ENCODE measurements at regions not wholly inside any gene's neighbourhood (a gene's known extent, or its start where the extent isn't known, plus 50 kb on each side); places are given as distances from the start of the nearest gene placed in this dataset.
"Not testable (repeated sequence)": the region's sequence is repeated elsewhere in the genome, so short reads cannot be mapped to it uniquely, and the experiment has no call there.

DNA sequence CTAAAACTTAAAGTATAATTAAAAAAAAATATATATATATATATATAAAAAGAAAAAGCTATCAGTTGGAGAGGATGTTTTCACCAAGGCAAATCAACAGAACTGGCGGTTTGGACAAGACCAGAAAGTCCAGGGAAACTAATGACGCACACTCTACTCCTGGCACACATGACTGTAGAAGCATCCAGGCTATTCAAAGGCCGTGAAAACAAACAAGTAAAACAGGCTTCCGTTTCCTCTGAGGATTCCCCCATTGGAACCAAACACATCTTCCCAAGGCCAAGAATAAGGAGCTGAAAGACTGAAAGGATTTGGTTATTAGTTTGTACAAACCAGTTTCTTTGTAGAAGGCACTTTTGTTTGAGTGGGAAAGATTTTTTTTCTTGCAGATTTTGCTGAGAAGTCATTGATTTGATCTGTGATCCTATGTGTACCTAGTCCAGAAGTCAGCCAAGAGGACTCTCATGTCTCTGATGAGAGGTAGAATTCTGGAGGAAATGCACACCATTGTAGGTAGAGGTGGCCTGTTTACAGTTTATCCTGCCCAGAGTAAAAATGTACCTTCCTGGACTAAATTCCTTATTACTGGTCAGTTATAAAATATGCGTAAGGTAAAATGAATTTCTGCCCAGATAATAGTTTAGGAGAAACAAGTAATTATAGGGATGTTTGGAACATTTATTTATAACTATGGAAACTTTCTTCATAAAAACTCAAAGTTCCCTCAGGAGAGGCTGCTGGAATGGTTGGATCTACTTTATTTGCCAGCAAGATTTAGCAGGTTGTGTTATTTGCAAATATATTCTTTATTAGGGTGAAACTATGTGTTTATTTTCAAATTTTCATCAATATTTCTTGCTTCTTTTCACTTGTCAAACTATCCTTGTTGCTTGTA is 66.5 kb downstream of the DMP1 start:
- no peak overlapping the region for H3K4me3 ChIP-seq (ENCODE audit: low read depth, low read length)
- peak; percentile 41 for DNase-seq (ENCODE audit: low read depth)
- TF ChIP-seq, protein P1, sequence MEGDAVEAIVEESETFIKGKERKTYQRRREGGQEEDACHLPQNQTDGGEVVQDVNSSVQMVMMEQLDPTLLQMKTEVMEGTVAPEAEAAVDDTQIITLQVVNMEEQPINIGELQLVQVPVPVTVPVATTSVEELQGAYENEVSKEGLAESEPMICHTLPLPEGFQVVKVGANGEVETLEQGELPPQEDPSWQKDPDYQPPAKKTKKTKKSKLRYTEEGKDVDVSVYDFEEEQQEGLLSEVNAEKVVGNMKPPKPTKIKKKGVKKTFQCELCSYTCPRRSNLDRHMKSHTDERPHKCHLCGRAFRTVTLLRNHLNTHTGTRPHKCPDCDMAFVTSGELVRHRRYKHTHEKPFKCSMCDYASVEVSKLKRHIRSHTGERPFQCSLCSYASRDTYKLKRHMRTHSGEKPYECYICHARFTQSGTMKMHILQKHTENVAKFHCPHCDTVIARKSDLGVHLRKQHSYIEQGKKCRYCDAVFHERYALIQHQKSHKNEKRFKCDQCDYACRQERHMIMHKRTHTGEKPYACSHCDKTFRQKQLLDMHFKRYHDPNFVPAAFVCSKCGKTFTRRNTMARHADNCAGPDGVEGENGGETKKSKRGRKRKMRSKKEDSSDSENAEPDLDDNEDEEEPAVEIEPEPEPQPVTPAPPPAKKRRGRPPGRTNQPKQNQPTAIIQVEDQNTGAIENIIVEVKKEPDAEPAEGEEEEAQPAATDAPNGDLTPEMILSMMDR (IDR thresholded peaks at IDR 0.05; ENCODE audit: control insufficient read depth, extremely low read depth, insufficient read depth), result no peak

DNA sequence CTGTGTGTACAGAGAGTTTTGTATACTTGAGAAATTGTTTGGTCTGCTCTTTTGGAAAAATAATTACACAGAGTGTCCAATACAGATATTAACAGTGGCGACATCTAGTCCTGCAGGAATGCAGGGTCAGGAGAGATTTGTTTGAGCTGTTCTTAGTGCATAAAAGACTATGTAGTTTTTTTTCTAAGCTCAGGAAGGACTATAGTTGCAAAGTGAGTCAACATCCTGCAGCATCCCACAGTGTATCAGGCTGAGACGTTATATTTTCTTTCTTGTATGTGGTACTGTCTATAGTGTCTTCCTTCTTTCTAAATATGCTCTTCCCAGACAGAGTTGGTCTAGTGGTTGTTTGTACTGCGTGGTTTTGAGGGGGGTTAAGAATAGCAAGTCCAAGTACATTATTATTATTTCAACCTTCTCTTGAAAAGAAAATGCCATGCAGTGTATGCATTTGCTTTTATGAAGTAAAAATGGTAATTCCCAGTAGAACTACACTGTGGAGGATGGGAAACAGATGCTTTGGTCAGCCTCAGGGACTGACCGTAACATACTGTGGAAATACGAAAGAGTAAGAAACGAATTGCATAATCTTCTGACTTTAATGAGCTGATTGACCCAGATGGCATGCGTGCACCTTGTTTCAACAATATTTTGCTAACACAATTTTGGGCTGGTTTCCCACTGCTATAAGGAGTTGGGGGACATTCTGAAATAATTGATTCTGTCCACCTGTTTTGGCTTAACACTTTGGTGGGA is 67.4 kb downstream of the DMP1 start:
- H3K4me3 ChIP-seq (ENCODE audit: low read depth, low read length), result no peak overlapping the region
- TF ChIP-seq, protein P1 (IDR thresholded peaks at IDR 0.05; ENCODE audit: control insufficient read depth, extremely low read depth, insufficient read depth), result no peak
- DNase-seq (ENCODE audit: low read depth), result no peak

DNA sequence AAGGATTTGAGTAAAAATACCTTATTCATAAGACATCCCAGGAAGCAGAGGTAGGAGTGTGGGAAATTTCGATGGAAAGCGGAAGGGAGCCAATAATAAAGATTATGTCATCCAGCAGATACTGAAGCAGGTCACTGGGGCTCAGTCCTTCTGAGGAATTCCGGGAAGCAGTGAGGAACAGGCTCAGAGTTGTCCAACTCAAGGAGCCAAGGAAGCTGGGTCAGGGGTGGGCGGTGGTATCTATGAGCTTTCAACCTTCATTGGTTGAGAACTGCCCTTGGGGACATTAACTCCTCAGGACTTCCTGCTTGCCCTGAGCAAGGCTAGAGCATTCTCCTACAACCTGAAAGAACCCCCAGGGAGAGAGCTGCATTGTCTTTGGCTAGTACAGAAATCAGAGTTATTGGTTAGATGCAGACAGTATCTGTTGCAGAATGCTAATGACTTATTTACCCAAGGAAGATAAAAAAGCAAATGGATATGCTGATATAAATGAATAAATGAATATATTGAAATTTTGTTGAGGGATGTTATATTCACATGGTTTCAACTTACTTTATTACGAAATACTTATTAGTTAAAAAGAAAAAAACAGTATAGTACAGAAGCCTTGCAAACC is 68.2 kb downstream of the DMP1 start:
- TF ChIP-seq, protein P1 (IDR thresholded peaks at IDR 0.05; ENCODE audit: control insufficient read depth, extremely low read depth, insufficient read depth), result no peak
- DNase-seq (ENCODE audit: low read depth), result no peak
- no peak overlapping the region for H3K4me3 ChIP-seq (ENCODE audit: low read depth, low read length)

DNA sequence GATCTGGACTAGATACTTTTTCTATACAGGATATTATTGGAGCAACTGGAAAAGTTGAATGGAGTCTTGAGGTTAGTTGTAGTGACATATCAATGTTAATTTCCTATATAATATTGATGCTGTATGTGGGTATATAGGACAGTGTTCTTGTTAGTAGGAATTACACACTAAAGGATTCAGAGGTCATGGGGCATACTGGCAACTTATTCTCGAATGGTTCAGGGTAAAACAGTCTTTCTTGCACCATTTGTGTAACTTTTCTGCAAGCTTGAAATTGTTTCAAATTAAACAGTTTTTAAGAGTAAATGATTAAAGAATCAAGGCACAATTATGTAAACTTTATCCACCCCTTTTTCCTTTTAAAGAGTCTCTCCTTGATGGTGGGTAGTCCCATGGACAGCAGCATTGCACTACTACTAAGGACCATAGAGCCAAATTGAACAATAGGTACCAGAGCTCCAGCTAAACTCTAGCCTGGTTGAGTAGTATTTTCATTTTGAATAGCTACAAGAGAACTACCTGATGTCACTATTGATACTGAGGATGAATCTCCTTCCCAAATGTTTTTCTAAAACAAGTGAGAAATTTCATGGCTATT is 70.1 kb downstream of the DMP1 start:
- H3K4me3 ChIP-seq (ENCODE audit: low read depth, low read length), result no peak overlapping the region
- no peak for DNase-seq (ENCODE audit: low read depth)
- TF ChIP-seq, protein P1 (IDR thresholded peaks at IDR 0.05; ENCODE audit: control insufficient read depth, extremely low read depth, insufficient read depth), result no peak

DNA sequence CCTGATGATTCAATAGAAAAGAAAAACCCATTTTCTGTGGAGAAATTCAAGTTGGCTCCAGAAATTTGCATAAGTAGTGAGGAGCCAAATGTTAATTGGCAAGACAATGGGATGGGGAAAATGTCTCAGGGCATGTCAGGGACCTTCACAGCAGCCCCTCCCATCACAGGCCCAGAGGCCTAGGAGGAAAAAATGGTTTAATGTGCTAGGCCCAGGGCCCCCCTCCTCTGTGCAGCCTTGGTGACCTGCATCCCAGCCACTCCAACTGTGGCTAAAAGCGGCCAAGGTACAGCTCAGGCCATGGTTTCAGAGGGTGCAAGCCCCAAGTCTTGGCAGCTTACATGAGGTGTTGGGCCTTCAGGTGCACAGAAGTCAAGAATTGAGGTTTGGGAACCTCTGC is 74.1 kb upstream of the IBSP start:
- DNase-seq (ENCODE audit: low read depth); H3K4me3 ChIP-seq (ENCODE audit: low read depth, low read length): not testable (repeated sequence)

DNA sequence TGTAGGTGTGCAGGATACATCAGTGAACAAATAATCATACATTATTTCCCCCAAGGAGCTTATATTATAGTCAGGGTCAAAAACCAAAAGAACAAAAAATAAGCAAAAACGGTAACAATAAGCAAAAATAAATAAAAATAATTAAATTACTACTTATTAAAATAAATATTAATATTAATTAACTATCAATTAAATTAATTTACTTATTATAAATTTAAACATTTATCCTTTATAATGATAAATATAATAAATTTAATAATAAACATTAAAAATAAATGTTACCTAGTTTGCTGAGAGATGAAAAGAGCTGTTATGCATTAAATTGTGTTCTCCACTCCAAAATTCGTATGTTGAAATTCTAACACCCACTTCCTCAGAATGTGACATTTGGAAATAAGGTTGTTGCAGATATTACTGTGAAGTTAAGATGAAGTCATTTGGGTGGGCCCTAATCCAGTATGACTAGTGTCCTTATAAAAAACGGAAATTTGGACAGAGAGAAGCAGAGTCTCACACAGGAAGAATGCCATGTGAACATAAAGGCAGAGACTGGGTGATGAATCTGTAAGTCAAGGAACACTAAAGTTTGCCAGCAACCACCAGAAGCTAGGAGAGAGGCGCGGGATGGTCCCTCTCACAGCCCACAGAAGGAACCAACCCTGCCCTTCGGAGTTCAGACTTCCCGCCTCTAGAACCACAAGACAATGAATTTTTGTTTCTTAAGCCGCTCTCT is 67.2 kb upstream of the IBSP start:
- TF ChIP-seq, protein P1 (IDR thresholded peaks at IDR 0.05; ENCODE audit: control insufficient read depth, extremely low read depth, insufficient read depth), result no peak
- H3K4me3 ChIP-seq (ENCODE audit: low read depth, low read length), result no peak overlapping the region
- DNase-seq (ENCODE audit: low read depth), result no peak
